BE2C (cell line): ENCODE measurements at regions not wholly inside any gene's neighbourhood (a gene's known extent, or its start where the extent isn't known, plus 50 kb on each side); places are given as distances from the start of the nearest gene placed in this dataset.
"Not testable (repeated sequence)": the region's sequence is repeated elsewhere in the genome, so short reads cannot be mapped to it uniquely, and the experiment has no call there.

Source experiments
- DNase-seq: peaks from one replicate; pipeline ENCODE4 v3.0.0-alpha.2; 2020
- H3K27me3 ChIP-seq: fragments of 250-450 bp; sonication (Bioruptor Pico); 2 replicates; pipeline ENCODE4 v1.5.1; 2020; ENCODE audit warnings: mild to moderate bottlenecking
- H3K36me3 ChIP-seq: fragments of 250-450 bp; sonication (Bioruptor Pico); 2 replicates; pipeline ENCODE4 v1.5.1; 2020; ENCODE audit warnings: mild to moderate bottlenecking
- H3K4me1 ChIP-seq: fragments of 250-450 bp; sonication (Bioruptor Pico); 2 replicates; pipeline ENCODE4 v1.5.1; 2020
- H3K4me3 ChIP-seq: 2 replicates; pipeline ENCODE4 v1.5.1; 2011; ENCODE audit warnings: low read depth, low read length
- H3K9me3 ChIP-seq: fragments of 250-450 bp; sonication (Bioruptor Pico); 2 replicates; pipeline ENCODE4 v1.5.1; 2020
- TF ChIP-seq, protein P1 (sequence below): IDR thresholded peaks from 2 replicates; pipeline ENCODE4 v1.5.1; 2012; ENCODE audit warnings: mild to moderate bottlenecking, low read depth, low read length

DNA sequence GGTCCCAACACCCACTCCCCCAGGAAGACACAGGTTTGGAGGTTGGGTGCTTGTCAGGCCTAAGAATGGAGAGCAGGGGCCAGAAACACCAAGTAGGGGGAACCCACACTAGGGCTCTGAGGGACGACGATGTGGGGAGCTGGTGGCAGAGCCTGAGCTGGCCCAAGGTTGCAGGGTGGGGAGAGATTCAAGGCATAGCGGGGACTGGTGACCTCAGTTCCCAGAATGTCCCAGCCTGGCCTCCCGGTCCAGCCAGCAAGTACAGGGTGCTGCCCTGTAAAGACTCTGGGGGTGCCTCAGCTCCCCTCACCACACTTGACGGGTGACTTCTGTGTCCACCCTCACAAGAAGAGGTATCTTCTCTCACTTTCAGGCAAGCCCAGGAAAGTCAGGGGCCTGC lies 86.7 kb downstream of the ALG10 start:
- no peaks in the 10 kb centered on the region for H3K4me1 ChIP-seq
- H3K4me3 ChIP-seq = no peak overlapping the region
- TF ChIP-seq, protein P1, sequence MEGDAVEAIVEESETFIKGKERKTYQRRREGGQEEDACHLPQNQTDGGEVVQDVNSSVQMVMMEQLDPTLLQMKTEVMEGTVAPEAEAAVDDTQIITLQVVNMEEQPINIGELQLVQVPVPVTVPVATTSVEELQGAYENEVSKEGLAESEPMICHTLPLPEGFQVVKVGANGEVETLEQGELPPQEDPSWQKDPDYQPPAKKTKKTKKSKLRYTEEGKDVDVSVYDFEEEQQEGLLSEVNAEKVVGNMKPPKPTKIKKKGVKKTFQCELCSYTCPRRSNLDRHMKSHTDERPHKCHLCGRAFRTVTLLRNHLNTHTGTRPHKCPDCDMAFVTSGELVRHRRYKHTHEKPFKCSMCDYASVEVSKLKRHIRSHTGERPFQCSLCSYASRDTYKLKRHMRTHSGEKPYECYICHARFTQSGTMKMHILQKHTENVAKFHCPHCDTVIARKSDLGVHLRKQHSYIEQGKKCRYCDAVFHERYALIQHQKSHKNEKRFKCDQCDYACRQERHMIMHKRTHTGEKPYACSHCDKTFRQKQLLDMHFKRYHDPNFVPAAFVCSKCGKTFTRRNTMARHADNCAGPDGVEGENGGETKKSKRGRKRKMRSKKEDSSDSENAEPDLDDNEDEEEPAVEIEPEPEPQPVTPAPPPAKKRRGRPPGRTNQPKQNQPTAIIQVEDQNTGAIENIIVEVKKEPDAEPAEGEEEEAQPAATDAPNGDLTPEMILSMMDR = no peak
- H3K9me3 ChIP-seq = no peaks in the 10 kb centered on the region
- H3K27me3 ChIP-seq = no peaks in the 10 kb centered on the region
- no peaks in the 10 kb centered on the region for H3K36me3 ChIP-seq
- DNase-seq = no peak

DNA sequence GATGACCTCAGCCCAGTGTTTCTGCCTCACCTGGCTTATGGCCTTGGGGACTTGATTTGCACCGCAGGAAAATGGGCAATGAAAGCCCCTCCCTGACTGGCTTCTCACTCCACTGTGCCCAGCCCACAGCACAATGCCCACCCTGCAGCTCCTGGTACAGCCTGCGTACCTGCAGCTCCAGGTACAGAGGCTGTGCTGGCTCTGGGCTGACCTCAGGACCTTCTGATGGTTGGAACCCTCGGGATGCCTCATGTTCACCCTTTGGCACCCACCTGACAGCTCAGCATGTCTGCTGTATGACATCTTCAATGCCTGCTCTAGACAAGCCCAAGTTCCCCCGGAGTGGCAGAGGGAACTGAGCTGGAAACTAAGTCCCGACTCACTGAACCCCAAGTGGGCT lies 87.1 kb downstream of the ALG10 start:
- Histone ChIP-seq H3K4me3 (no peak overlapping the region), H3K36me3 (no peaks in the 10 kb centered on the region), H3K27me3 (no peaks in the 10 kb centered on the region), H3K4me1 (no peaks in the 10 kb centered on the region), H3K9me3 (no peaks in the 10 kb centered on the region)
- DNase-seq = no peak
- TF ChIP-seq, protein P1 = no peak

DNA sequence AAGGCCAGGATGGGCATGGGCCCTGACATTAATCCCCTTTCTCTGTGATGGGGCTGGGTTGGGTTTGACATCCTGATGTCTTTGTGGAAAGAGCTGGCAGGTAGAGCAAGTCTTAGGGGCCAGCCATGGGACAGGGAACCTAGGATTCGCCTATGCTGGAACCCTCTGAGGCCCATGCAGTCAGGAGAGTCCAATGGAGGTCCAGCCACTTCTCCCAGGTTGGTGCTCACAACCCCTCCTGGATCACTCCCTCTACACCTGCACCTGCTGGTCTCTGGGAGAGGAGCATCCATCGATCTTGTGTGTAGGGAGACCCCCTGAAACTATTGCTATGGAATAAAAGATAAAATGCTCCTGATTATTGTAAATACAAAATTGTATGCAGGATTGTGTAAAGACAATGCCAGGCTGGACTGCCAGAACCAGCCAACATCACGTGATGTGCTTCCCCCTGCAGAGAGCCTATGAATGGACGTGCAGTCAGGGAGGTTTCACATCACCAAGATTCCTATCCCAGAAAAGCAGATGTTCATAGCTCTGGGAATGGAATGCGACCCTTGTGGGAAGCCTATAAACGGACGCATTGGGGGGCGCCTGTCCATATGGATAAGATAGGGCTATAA lies 87.7 kb downstream of the ALG10 start:
- not testable (repeated sequence) for H3K27me3 ChIP-seq, H3K9me3 ChIP-seq, H3K36me3 ChIP-seq, H3K4me1 ChIP-seq, H3K4me3 ChIP-seq, DNase-seq

DNA sequence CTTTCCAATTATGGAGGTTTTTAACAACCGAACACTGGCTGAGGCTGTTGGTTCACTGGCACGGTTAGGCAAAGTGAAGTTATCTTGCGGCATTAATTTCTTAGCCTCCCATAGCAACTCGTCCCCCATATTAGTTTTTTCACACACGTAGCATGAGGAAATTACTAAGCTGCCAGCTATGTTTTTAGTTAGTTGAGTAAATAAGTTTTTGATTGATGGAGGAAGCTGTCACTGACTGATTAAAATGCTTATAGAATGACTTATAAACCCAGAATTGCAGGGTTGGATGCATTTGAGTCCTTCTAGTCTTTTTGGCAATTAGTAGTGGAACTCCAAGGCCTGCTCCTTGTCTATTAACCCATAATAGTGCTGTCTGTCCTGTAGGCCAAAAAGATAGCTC lies 97.1 kb downstream of the ALG10 start:
- TF ChIP-seq, protein P1 = no peak
- Histone ChIP-seq H3K4me3 (no peak overlapping the region), H3K9me3 (no peaks in the 10 kb centered on the region), H3K4me1 (no peaks in the 10 kb centered on the region), H3K27me3 (no peaks in the 10 kb centered on the region), H3K36me3 (no peaks in the 10 kb centered on the region)
- no peak for DNase-seq

DNA sequence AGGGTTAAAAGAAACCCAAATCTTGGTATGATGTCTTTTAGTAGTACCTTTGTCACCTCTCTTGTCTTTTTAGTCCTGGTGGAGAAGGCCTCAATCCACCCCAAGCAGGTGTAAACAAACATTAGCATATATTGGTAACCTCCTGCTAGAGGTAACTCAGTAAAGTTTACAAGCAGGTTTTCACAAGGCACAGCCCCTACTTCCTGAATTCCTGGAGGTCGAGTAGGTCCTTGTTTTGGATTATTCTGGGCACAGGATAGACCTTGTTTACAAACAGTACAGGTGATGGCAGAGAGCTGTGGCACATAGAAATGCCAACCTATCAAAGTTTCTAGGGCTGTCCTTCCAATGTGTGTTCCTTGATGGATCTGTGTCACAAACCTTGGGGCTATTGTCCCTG lies 99.1 kb downstream of the ALG10 start:
- H3K36me3 ChIP-seq = no peaks in the 10 kb centered on the region
- H3K4me3 ChIP-seq = no peak overlapping the region
- TF ChIP-seq, protein P1 = no peak
- DNase-seq = no peak
- no peaks in the 10 kb centered on the region for H3K4me1 ChIP-seq
- H3K9me3 ChIP-seq = no peaks in the 10 kb centered on the region
- H3K27me3 ChIP-seq = no peaks in the 10 kb centered on the region

DNA sequence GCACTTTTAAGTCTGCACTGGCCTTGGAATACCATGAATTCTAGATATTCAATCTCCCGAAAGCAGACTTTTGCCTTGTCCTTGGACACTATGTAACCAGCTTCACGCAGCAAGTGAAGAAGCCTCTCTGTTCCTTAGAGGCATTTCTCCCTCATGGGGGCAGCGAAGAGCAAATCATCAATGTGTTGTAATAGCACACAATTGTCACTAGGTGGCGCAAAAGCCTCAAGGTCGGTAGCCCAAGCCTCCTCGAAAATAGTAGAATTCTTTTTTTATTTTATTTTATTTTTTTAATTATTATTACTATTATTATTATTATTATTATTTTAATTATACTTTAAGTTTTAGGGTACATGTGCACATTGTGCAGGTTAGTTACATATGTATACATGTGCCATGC lies 100.8 kb downstream of the ALG10 start:
- DNase-seq = peak; percentile 20
- TF ChIP-seq, protein P1 = peak; percentile 91

DNA sequence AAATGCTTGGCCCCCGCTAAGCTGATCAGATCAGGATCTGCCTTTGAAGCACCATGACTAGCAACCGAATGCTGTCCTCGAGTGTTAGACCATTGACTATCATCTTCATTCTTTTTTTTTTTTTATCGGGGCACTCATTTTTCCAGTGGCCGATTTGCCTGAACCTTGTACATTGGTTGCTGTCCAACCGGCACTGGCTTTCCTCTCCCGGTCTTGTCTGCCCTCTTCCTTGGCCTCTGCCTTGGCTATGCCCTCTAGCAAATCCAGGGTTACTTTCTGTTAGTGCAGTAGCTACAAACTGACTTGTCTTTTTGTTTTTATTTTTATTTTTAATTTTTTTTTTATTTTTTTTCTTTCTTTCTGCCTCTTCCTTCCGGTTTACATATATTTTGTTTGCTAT lies 102.3 kb downstream of the ALG10 start:
- H3K9me3 ChIP-seq = no peaks in the 10 kb centered on the region
- H3K27me3 ChIP-seq = no peaks in the 10 kb centered on the region
- no peak for DNase-seq
- TF ChIP-seq, protein P1 = no peak
- no peaks in the 10 kb centered on the region for H3K36me3 ChIP-seq
- no peak overlapping the region for H3K4me3 ChIP-seq
- no peaks in the 10 kb centered on the region for H3K4me1 ChIP-seq

More for the DNA sequence above, 100.8 kb downstream of the ALG10 start:
- H3K27me3 ChIP-seq, H3K36me3 ChIP-seq, H3K4me3 ChIP-seq, H3K9me3 ChIP-seq, H3K4me1 ChIP-seq: not testable (repeated sequence)
